ENCODE measurements at regions not wholly inside any gene's neighbourhood (a gene's known extent, or its start where the extent isn't known, plus 50 kb on each side); places are given as distances from the start of the nearest gene placed in this dataset.

DNA sequence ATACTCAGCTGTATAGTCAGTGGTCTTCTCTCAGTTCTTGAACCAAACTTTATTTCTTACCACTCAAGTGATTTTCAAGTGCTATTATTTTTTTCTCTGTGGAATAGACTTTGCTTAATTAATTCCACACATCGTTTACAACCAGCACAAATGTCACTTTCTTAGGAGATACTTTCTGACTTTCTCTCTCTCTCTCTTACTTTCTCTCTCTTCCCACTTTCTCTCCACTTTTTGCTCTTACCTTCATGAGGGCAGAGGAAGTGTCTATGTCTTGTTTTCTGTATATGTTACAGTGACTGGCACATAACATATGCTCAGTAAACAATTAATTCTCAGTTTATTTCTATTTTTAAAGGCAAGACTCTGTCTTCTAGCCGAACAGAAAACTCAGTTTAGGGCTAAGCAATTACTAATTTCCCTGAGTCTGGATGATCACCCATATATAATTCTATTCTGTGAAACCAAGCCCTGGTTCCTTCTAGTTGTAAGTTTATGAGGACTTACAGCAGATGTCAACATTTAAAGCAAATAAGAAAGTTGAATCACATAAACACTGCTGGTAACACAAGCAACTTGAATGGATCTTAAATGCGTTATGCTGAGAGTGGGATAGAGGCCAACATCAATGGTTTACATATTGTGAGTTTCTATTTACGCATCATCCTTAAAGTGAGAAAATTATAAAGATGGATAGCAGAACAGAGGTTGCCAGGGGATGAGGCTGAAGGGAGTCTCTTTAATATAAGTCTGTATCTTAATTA lies 791.4 kb downstream of the MTRR start:
- no peak for DNase-seq (ENCODE audit: low spot score in 2 of 2)
- no peak overlapping the region for H3K4me3 ChIP-seq (ENCODE audit: low read depth, poor library complexity, severe bottlenecking)
- intact Hi-C loops (cut with DNase I; ENCODE audit: low total_unique reads): no loop called here
- 74 to 76% methylated on average over 4 of the region's 4 CpGs for WGBS, 2 donors
- TF ChIP-seq POLR2A (IDR thresholded peaks at IDR 0.05) (no peak), CTCF (IDR thresholded peaks at IDR 0.05) (no peak)

DNA sequence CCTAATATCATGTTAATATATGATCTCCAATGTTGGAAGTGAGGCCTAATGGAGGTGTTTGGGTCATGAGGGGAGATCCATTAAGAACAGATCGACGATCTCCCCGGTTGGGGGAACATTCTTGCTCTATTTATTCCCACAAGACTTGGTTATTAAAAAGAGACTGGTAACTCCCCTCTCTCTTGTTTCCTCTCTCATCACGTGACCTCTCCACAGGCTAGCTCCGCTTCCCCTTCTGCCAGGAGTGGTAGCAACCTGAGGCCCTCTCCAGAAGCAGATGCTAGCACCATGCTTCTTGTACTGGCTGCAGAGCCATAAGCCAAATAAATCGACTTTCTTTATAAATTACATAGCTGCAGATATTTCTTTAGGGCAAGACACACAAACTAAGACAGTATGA lies 794.4 kb downstream of the MTRR start:
- H3K4me3 ChIP-seq (ENCODE audit: low read depth, poor library complexity, severe bottlenecking): no peak overlapping the region
- TF ChIP-seq CTCF (IDR thresholded peaks at IDR 0.05) (no peak), POLR2A (IDR thresholded peaks at IDR 0.05) (no peak)
- no peak for DNase-seq (ENCODE audit: low spot score in 2 of 2)
- intact Hi-C loops (cut with DNase I; ENCODE audit: low total_unique reads): no loop called here
- 84 to 86% methylated on average over 6 of the region's 6 CpGs for WGBS, 2 donors

- 47 to 75% methylated on average over 2 of the region's 2 CpGs for WGBS, 2 donors
- DNase-seq (ENCODE audit: low spot score in 2 of 2): no peak
- TF ChIP-seq CTCF (IDR thresholded peaks at IDR 0.05) (no peak), POLR2A (IDR thresholded peaks at IDR 0.05) (no peak)
- intact Hi-C loops (cut with DNase I; ENCODE audit: low total_unique reads): no loop called here
- no peak overlapping the region for H3K4me3 ChIP-seq (ENCODE audit: low read depth, poor library complexity, severe bottlenecking)
Observed at GRCh38 chr5:8675182-8675581, 806.2 kb downstream of the MTRR start.

- TF ChIP-seq CTCF (IDR thresholded peaks at IDR 0.05): no peak
- no peak for TF ChIP-seq POLR2A (IDR thresholded peaks at IDR 0.05)
- WGBS, 2 donors: 64 to 68% methylated on average over 3 of the region's 3 CpGs
- H3K4me3 ChIP-seq (ENCODE audit: low read depth, poor library complexity, severe bottlenecking): no peak overlapping the region
- DNase-seq (ENCODE audit: low spot score in 2 of 2): no peak
- intact Hi-C loops (cut with DNase I; ENCODE audit: low total_unique reads): no loop called here
Observed at GRCh38 chr5:8676695-8677094, 807.7 kb downstream of the MTRR start.

- 67 to 68% methylated on average over 3 of the region's 3 CpGs for WGBS, 2 donors
- intact Hi-C loops (cut with DNase I; ENCODE audit: low total_unique reads): no loop called here
- no peak overlapping the region for H3K4me3 ChIP-seq (ENCODE audit: low read depth, poor library complexity, severe bottlenecking)
- TF ChIP-seq CTCF (IDR thresholded peaks at IDR 0.05): no peak
- TF ChIP-seq POLR2A (IDR thresholded peaks at IDR 0.05): no peak
- DNase-seq (ENCODE audit: low spot score in 2 of 2): no peak
Observed at GRCh38 chr5:8682381-8682780, 813.4 kb downstream of the MTRR start.

DNA sequence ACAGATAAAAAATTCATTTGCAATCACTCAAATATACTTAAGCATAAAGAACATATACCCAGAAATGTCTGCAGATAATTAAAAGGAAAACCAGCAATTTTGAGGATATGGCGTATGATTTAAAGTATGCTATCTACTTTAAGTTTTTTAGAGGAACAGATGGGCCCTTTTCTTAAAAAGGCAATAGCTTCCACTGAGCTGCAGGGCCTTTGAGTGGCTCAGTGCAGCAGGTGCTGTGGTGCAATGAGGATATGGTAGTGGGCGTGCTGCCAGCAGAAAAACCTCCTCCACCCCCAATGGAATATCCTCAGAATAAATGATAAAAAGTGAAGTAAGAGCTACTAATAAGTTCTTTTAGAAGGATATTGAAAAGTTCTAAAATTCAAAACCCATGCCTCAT lies 814.5 kb downstream of the MTRR start:
- no peak overlapping the region for H3K4me3 ChIP-seq (ENCODE audit: low read depth, poor library complexity, severe bottlenecking)
- 84 to 92% methylated on average over 2 of the region's 2 CpGs for WGBS, 2 donors
- no peak for TF ChIP-seq CTCF (IDR thresholded peaks at IDR 0.05)
- no peak for TF ChIP-seq POLR2A (IDR thresholded peaks at IDR 0.05)
- DNase-seq (ENCODE audit: low spot score in 2 of 2): no peak
- intact Hi-C loops (cut with DNase I; ENCODE audit: low total_unique reads): no loop called here

Measured in lower leg skin (tissue), 4 donors.